NCI-H510A treated with DMSO at 0.1 percent for 48 hours (cell line): ENCODE measurements at regions not wholly inside any gene's neighbourhood (a gene's known extent, or its start where the extent isn't known, plus 50 kb on each side); places are given as distances from the start of the nearest gene placed in this dataset.

Experiments used
- DNase-seq: peaks from one replicate; lab custom pipeline; 2025; lab: John Stamatoyannopoulos, UW

- DNase-seq: no peak
These were observed 89.3 kb upstream of the CELF4 start for GRCh38 chr18:37654731-37655369.

- DNase-seq: no peak
These were observed 88.4 kb upstream of the CELF4 start for GRCh38 chr18:37654034-37654433.

GRCh38 chr18:37653618-37654017 is 88.0 kb upstream of the CELF4 start:
- no peak for DNase-seq

- no peak for DNase-seq
These were observed 84.3 kb upstream of the CELF4 start for GRCh38 chr18:37649930-37650329.

GRCh38 chr18:37649416-37649815 is 83.8 kb upstream of the CELF4 start:
- DNase-seq: no peak

GRCh38 chr18:37641573-37641972 is 76.0 kb upstream of the CELF4 start:
- DNase-seq: no peak

- no peak for DNase-seq
These were observed 74.9 kb upstream of the CELF4 start for GRCh38 chr18:37640504-37640903.

GRCh38 chr18:37639846-37640245 is 74.2 kb upstream of the CELF4 start:
- no peak for DNase-seq

GRCh38 chr18:37637478-37637850 is 71.9 kb upstream of the CELF4 start:
- no peak for DNase-seq

GRCh38 chr18:37636831-37637477 is 71.4 kb upstream of the CELF4 start:
- DNase-seq: no peak

- no peak for DNase-seq
These were observed 68.9 kb upstream of the CELF4 start for GRCh38 chr18:37634516-37634915.

GRCh38 chr18:37631422-37631821 is 65.8 kb upstream of the CELF4 start:
- DNase-seq: no peak

- DNase-seq: no peak
These were observed 64.7 kb upstream of the CELF4 start for GRCh38 chr18:37630334-37630733.

GRCh38 chr18:37628470-37629220 is 63.0 kb upstream of the CELF4 start:
- DNase-seq: no peak

GRCh38 chr18:37624318-37624717 is 58.7 kb upstream of the CELF4 start:
- no peak for DNase-seq

GRCh38 chr18:37619964-37620363 is 54.4 kb upstream of the CELF4 start:
- no peak for DNase-seq

- DNase-seq: no peak
These were observed 52.0 kb upstream of the CELF4 start for GRCh38 chr18:37617623-37618022.
